CD1c-positive myeloid dendritic cell (primary cell): ENCODE measurements at regions not wholly inside any gene's neighbourhood (a gene's known extent, or its start where the extent isn't known, plus 50 kb on each side); places are given as distances from the start of the nearest gene placed in this dataset.
"Not testable (repeated sequence)": the region's sequence is repeated elsewhere in the genome, so short reads cannot be mapped to it uniquely, and the experiment has no call there.

Source experiments
- DNase-seq: peaks from one replicate; pipeline ENCODE4 v3.0.0-alpha.2; 2016; ENCODE audit errors: extremely low spot score

- no peak for DNase-seq
Measured at GRCh38 chr10:8677642-8678041, 623.2 kb downstream of the GATA3 start.

GRCh38 chr10:8684916-8685315, 630.4 kb downstream of the GATA3 start:
- DNase-seq = not testable (repeated sequence)

- DNase-seq = no peak
Measured at GRCh38 chr10:8688881-8689280, 634.4 kb downstream of the GATA3 start.

GRCh38 chr10:8691498-8692017, 637.1 kb downstream of the GATA3 start:
- DNase-seq = no peak

- DNase-seq = not testable (repeated sequence)
Measured at GRCh38 chr10:8693635-8694034, 639.1 kb downstream of the GATA3 start.

- DNase-seq = no peak
Measured at GRCh38 chr10:8696746-8697145, 642.3 kb downstream of the GATA3 start.

GRCh38 chr10:8700689-8701088, 646.2 kb downstream of the GATA3 start:
- no peak for DNase-seq

GRCh38 chr10:8702181-8702580, 647.7 kb downstream of the GATA3 start:
- no peak for DNase-seq

GRCh38 chr10:8705415-8705814, 650.9 kb downstream of the GATA3 start:
- no peak for DNase-seq

GRCh38 chr10:8712656-8713055, 658.2 kb downstream of the GATA3 start:
- no peak for DNase-seq

GRCh38 chr10:8719971-8720370, 665.5 kb downstream of the GATA3 start:
- no peak for DNase-seq

GRCh38 chr10:8721650-8722049, 667.2 kb downstream of the GATA3 start:
- DNase-seq = no peak

- no peak for DNase-seq
Measured at GRCh38 chr10:8722835-8723234, 668.3 kb downstream of the GATA3 start.

GRCh38 chr10:8725343-8725742, 670.9 kb downstream of the GATA3 start:
- DNase-seq = no peak

GRCh38 chr10:8726084-8726778, 671.7 kb downstream of the GATA3 start:
- DNase-seq = no peak

- DNase-seq = no peak
Measured at GRCh38 chr10:8726779-8727084, 672.2 kb downstream of the GATA3 start.

- no peak for DNase-seq
Measured at GRCh38 chr10:8731121-8732095, 676.9 kb downstream of the GATA3 start.

GRCh38 chr10:8738987-8739386, 684.5 kb downstream of the GATA3 start:
- DNase-seq = no peak

GRCh38 chr10:8752146-8752843, 697.8 kb downstream of the GATA3 start:
- no peak for DNase-seq

- no peak for DNase-seq
Measured at GRCh38 chr10:8758029-8758428, 703.5 kb downstream of the GATA3 start.

GRCh38 chr10:8766899-8767298, 712.4 kb downstream of the GATA3 start:
- no peak for DNase-seq

- DNase-seq = no peak
Measured at GRCh38 chr10:8767591-8767990, 713.1 kb downstream of the GATA3 start.
